A204.1 (cell line): ENCODE measurements at regions not wholly inside any gene's neighbourhood (a gene's known extent, or its start where the extent isn't known, plus 50 kb on each side); places are given as distances from the start of the nearest gene placed in this dataset.
A peak's percentile ranks its signal among the peaks of the same experiment; 100 is the strongest.
"Not testable (repeated sequence)": the region's sequence is repeated elsewhere in the genome, so short reads cannot be mapped to it uniquely, and the experiment has no call there.

Experiments
- FAIRE-seq: peaks from 2 replicates; lab custom pipeline; 2012; peaks lifted over from hg19 to GRCh38; lab: Jason Lieb, UNC

- FAIRE-seq: not testable (repeated sequence)
Observed at GRCh38 chr6:49097664-49098063, 365.4 kb downstream of the MMUT start.

GRCh38 chr6:49097116-49097515, 365.9 kb downstream of the MMUT start:
- no peak for FAIRE-seq

GRCh38 chr6:49088631-49089030, 374.4 kb downstream of the MMUT start:
- no peak for FAIRE-seq

- FAIRE-seq: no peak
Observed at GRCh38 chr6:49087369-49087768, 375.7 kb downstream of the MMUT start.

GRCh38 chr6:49082611-49083010, 380.4 kb downstream of the MMUT start:
- peak; percentile 82 for FAIRE-seq

GRCh38 chr6:49072885-49073620, 390.0 kb downstream of the MMUT start:
- no peak for FAIRE-seq

GRCh38 chr6:49072146-49072545, 390.9 kb downstream of the MMUT start:
- no peak for FAIRE-seq

- no peak for FAIRE-seq
Observed at GRCh38 chr6:49070411-49070810, 392.6 kb downstream of the MMUT start.

- no peak for FAIRE-seq
Observed at GRCh38 chr6:49054311-49054710, 408.7 kb downstream of the MMUT start.

- no peak for FAIRE-seq
Observed at GRCh38 chr6:49052901-49053300, 410.2 kb downstream of the MMUT start.

GRCh38 chr6:49051281-49051680, 411.8 kb downstream of the MMUT start:
- peak; percentile 29 for FAIRE-seq

GRCh38 chr6:49050584-49050983, 412.5 kb downstream of the MMUT start:
- FAIRE-seq: no peak

GRCh38 chr6:49038294-49038822, 424.7 kb downstream of the MMUT start:
- no peak for FAIRE-seq

GRCh38 chr6:49030251-49031020, 432.6 kb downstream of the MMUT start:
- FAIRE-seq: no peak

- FAIRE-seq: no peak
Observed at GRCh38 chr6:49027644-49028043, 435.4 kb downstream of the MMUT start.

- no peak for FAIRE-seq
Observed at GRCh38 chr6:49025273-49026240, 437.5 kb downstream of the MMUT start.

GRCh38 chr6:49004801-49005200, 458.3 kb downstream of the MMUT start:
- no peak for FAIRE-seq

- FAIRE-seq: no peak
Observed at GRCh38 chr6:49003348-49003747, 459.7 kb downstream of the MMUT start.

GRCh38 chr6:49001856-49002541, 461.1 kb downstream of the MMUT start:
- peak; percentile 65 for FAIRE-seq

- peak; percentile 99 for FAIRE-seq
Observed at GRCh38 chr6:48998574-48998973, 464.5 kb downstream of the MMUT start.

GRCh38 chr6:48996461-48997119, 466.5 kb downstream of the MMUT start:
- no peak for FAIRE-seq
